C4-2B (cell line): ENCODE measurements at regions not wholly inside any gene's neighbourhood (a gene's known extent, or its start where the extent isn't known, plus 50 kb on each side); places are given as distances from the start of the nearest gene placed in this dataset.
"Not testable (repeated sequence)": the region's sequence is repeated elsewhere in the genome, so short reads cannot be mapped to it uniquely, and the experiment has no call there.

Experiments
- H3K27ac ChIP-seq: fragments of 450-650 bp; 2 replicates; pipeline ENCODE4 v1.5.1; 2017
- ZFX ChIP-seq: fragments of 450-650 bp; IDR thresholded peaks from 2 replicates; pipeline ENCODE4 v1.6.1; 2017
- TF ChIP-seq, protein P1 (sequence below): fragments of 450-650 bp; conservative IDR thresholded peaks from 2 replicates; pipeline ENCODE4 v1.5.1; 2017; ENCODE audit warnings: mild to moderate bottlenecking

DNA sequence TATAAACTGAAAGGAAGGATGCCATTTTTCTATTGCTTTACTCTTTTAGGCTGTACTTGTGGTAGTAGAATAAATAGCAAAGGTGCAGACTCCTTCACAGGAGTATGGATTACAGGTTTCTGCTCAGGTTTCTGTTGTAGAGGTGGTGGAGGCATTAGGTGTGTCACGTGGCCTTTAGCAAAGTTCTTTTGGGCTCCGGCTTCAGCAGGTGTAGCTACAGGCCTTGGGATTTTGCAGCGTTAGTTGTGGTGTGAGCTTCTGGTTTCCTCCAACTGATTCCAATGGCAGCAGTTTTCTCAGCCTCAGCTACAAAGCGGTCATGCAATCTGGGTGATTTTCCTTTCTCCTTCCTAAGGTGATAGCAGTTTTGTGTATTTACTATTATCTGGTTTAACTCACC is 255.8 kb upstream of the GK2 start:
- no peak overlapping the region for H3K27ac ChIP-seq
- TF ChIP-seq ZFX: no peak
- TF ChIP-seq, protein P1, sequence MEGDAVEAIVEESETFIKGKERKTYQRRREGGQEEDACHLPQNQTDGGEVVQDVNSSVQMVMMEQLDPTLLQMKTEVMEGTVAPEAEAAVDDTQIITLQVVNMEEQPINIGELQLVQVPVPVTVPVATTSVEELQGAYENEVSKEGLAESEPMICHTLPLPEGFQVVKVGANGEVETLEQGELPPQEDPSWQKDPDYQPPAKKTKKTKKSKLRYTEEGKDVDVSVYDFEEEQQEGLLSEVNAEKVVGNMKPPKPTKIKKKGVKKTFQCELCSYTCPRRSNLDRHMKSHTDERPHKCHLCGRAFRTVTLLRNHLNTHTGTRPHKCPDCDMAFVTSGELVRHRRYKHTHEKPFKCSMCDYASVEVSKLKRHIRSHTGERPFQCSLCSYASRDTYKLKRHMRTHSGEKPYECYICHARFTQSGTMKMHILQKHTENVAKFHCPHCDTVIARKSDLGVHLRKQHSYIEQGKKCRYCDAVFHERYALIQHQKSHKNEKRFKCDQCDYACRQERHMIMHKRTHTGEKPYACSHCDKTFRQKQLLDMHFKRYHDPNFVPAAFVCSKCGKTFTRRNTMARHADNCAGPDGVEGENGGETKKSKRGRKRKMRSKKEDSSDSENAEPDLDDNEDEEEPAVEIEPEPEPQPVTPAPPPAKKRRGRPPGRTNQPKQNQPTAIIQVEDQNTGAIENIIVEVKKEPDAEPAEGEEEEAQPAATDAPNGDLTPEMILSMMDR: no peak

DNA sequence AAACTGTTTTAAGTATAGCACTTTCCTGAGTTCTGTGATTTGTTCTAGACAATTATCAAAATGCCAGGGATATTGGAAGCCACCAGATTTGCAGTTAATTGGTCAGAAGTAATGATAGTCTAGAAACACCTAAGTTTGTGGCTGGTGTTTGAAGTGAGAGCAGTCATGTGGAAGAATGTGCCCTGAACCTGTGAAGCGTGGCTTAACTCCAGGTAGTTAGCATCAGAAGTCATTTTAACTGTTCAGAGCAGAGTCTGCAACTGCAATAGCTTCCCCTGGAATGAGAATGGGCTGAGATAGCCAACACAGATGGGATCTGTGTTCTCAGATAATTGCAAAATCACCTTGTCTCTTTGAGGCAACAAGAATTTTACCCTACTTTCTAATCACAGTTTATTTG is 255.1 kb upstream of the GK2 start:
- TF ChIP-seq, protein P1: no peak
- TF ChIP-seq ZFX: no peak
- H3K27ac ChIP-seq: no peak overlapping the region

DNA sequence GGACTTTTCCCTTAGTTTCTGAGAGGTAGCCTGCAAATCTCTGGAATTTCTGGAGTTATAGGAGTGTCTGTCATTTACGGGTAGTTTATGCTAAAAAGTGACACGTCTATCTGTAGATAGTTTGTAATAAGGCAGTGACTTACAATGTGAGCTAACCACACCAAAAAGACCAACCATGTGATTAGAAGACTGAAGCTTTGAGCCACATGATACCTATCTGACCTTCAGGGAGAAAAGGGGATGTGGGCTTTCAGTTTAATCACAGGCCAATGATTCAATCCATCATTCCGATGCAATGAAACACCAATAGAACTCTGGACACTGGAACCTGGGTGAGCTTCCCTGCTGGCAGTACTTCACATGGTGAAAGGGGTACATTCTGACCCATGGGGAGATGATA is 254.6 kb upstream of the GK2 start:
- no peak overlapping the region for H3K27ac ChIP-seq
- no peak for TF ChIP-seq ZFX
- TF ChIP-seq, protein P1: no peak

DNA sequence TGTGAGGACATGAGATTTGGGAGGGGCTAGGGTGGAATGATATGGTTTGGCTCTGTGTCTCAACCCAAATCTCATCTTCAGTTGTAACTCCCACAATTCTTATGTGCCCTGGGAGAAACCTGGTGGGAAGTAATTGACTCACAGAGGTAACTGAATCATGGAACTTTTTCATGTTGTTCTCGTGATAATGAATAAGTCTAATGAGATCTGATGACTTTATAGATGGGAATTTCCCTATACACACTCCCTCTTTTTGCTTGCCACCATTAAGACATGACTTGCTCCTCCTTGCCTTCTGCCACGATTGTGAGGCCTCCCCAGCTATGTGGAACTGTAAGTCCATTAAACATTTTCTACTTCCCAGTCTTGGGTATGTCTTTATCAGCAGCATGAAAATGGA is 253.2 kb upstream of the GK2 start:
- TF ChIP-seq, protein P1: no peak
- TF ChIP-seq ZFX: no peak
- no peak overlapping the region for H3K27ac ChIP-seq

DNA sequence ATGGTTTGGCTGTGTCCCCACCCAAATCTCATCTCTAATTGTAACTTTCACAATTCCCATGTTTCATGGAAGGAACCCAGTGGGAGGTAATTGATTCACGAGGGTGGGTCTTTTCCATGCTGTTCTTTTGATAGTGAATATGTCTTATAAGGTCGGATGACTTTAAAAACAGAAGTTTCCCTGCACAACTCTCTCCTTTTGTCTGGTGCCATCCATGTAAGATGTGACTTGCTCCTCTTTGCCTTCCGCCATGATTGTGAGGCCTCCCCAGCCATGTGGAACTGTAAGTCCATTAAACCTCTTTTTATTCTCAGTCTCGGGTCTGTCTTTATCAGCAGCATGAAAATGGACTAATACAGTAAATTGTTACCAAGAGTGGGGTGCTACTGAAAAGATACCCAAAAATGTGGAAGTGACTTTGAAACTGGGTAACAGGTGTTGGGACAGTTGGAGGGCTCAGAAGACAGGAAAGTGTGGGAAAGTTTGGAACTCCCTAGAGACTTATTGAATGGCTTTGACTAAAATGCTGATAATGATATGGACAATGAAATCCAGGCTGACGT is 251.4 kb upstream of the GK2 start:
- not testable (repeated sequence) for H3K27ac ChIP-seq

DNA sequence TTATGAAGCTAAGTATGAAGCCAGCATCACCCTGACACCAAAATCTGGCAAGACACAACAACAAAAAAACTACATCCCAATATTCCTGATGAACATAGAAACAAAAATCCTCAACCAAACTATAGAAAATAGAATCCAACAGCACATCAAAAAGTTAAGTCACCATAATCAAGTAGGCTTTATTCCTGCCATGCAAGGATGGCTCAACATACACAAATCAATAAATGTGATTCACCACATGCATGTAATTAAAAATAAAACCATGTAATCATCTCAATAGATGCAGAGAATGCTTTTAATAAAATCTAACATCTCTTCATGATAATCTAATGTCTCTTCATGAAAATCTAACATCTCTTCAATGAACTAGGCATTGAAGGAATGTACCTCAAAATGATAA is 249.4 kb upstream of the GK2 start:
- TF ChIP-seq, protein P1: no peak
- no peak for TF ChIP-seq ZFX

DNA sequence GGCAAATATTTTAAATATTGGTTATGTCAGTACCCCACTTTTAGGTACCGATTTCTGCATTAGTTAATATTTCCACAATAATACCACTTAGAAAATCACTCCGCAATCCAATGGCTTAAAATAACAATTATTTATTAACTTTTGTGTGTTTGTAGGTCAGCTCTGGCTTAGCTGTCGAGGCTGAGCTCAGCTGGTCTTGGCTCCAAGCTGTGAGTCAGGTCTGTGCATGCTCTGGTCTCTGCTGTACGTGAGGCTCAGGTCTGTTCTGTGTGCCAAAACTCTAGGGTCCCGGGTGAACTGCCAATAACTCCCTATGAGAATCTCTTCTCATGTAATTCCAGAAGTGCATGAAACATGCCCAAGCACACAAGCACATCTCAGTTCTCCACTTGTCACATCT is 245.8 kb upstream of the GK2 start:
- peak overlapping the region; percentile 45; the same call in 1 of the 2 replicates for H3K27ac ChIP-seq
- TF ChIP-seq, protein P1: no peak
- TF ChIP-seq ZFX: no peak

More for the DNA sequence above, 249.4 kb upstream of the GK2 start:
- no peak overlapping the region for H3K27ac ChIP-seq

DNA sequence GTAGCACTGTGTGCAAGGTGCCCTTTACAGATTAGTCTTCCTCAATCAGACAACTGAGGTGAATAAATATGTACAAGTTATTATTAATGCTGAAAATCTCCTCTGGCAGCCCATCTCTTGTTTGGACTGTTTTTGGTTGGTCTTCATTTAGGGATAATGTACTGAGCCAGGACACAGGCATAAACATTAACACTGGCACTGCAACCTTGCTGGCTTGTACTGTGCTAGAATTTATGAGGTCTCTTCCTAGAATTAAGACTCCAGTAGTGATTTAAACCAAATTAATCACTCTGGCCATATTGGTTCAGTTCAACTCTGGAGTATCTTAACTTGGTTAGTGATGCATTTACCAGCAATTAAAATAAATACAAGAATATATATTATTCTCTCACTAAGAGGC is 244.7 kb upstream of the GK2 start:
- TF ChIP-seq ZFX: no peak
- TF ChIP-seq, protein P1: no peak
- no peak overlapping the region for H3K27ac ChIP-seq
